PC-9 (cell line): ENCODE measurements at regions not wholly inside any gene's neighbourhood (a gene's known extent, or its start where the extent isn't known, plus 50 kb on each side); places are given as distances from the start of the nearest gene placed in this dataset.

Experiments
- CTCF ChIP-seq: fragments of 200-600 bp; sonication (generic); conservative IDR thresholded peaks from 2 replicates; pipeline ENCODE4 v1.6.1; 2017; ENCODE audit warnings: mixed run types, antibody characterized with exemption, mild to moderate bottlenecking, moderate library complexity
- EZH2 ChIP-seq: fragments of 200-600 bp; sonication (generic); IDR thresholded peaks from 2 replicates; pipeline ENCODE4 v1.8.0; 2017; ENCODE audit warnings: antibody characterized with exemption, low read depth

DNA sequence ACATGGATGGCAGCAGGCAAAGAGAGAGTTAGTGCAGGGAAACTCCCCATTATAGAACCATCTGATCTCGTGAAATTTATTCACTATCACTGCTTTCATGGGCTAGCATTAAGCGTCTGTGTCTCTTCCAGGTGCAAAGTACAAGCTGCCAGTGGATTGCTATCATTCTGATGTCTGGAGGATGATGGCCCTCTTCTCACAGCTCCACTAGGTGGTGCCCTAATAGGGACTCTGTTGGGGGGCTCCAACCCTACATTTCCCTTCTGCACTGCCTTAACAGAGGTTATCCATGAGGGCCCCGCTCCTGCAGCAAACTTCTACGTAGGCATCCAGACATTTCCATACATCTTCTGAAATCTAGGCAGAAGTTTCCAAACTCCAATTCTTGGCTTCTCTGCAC lies 347.8 kb upstream of the HS3ST5 start:
- no peak for TF ChIP-seq CTCF
- TF ChIP-seq EZH2 = no peak
